BE2C (cell line): ENCODE measurements at regions not wholly inside any gene's neighbourhood (a gene's known extent, or its start where the extent isn't known, plus 50 kb on each side); places are given as distances from the start of the nearest gene placed in this dataset.

Experiments
- DNase-seq: peaks from one replicate; pipeline ENCODE4 v3.0.0-alpha.2; 2020
- H3K27me3 ChIP-seq: fragments of 250-450 bp; sonication (Bioruptor Pico); 2 replicates; pipeline ENCODE4 v1.5.1; 2020; ENCODE audit warnings: mild to moderate bottlenecking
- H3K36me3 ChIP-seq: fragments of 250-450 bp; sonication (Bioruptor Pico); 2 replicates; pipeline ENCODE4 v1.5.1; 2020; ENCODE audit warnings: mild to moderate bottlenecking
- H3K4me1 ChIP-seq: fragments of 250-450 bp; sonication (Bioruptor Pico); 2 replicates; pipeline ENCODE4 v1.5.1; 2020
- H3K4me3 ChIP-seq: 2 replicates; pipeline ENCODE4 v1.5.1; 2011; ENCODE audit warnings: low read depth, low read length
- H3K9me3 ChIP-seq: fragments of 250-450 bp; sonication (Bioruptor Pico); 2 replicates; pipeline ENCODE4 v1.5.1; 2020
- CTCF ChIP-seq: IDR thresholded peaks from 2 replicates; pipeline ENCODE4 v1.5.1; 2012; ENCODE audit warnings: mild to moderate bottlenecking, low read depth, low read length

GRCh38 chr3:193754719-193755118, 161.7 kb downstream of the OPA1 start:
- DNase-seq, result no peak
- no peak for TF ChIP-seq CTCF
- Histone ChIP-seq H3K4me1 (no peaks in the 10 kb centered on the region), H3K4me3 (no peak overlapping the region), H3K36me3 (no peaks in the 10 kb centered on the region), H3K9me3 (no peaks in the 10 kb centered on the region), H3K27me3 (no peaks in the 10 kb centered on the region)

GRCh38 chr3:193756536-193756935, 163.5 kb downstream of the OPA1 start:
- Histone ChIP-seq H3K36me3 (no peaks in the 10 kb centered on the region), H3K4me1 (no peaks in the 10 kb centered on the region), H3K9me3 (no peaks in the 10 kb centered on the region), H3K4me3 (no peak overlapping the region), H3K27me3 (no peaks in the 10 kb centered on the region)
- no peak for DNase-seq
- TF ChIP-seq CTCF, result no peak

- TF ChIP-seq CTCF, result no peak
- H3K4me1 ChIP-seq, result no peaks in the 10 kb centered on the region
Observed at GRCh38 chr3:193757457-193757856, 164.4 kb downstream of the OPA1 start.

GRCh38 chr3:193761969-193762368, 169.0 kb downstream of the OPA1 start:
- H3K36me3 ChIP-seq, result no peaks in the 10 kb centered on the region
- TF ChIP-seq CTCF, result no peak
- no peaks in the 10 kb centered on the region for H3K9me3 ChIP-seq
- H3K4me1 ChIP-seq, result no peaks in the 10 kb centered on the region
- H3K4me3 ChIP-seq, result no peak overlapping the region
- H3K27me3 ChIP-seq, result no peaks in the 10 kb centered on the region
- no peak for DNase-seq

More at GRCh38 chr3:193757457-193757856, 164.4 kb downstream of the OPA1 start:
- H3K27me3 ChIP-seq, result no peaks in the 10 kb centered on the region
- no peaks in the 10 kb centered on the region for H3K9me3 ChIP-seq
- DNase-seq, result no peak
- H3K4me3 ChIP-seq, result no peak overlapping the region
- no peaks in the 10 kb centered on the region for H3K36me3 ChIP-seq

GRCh38 chr3:193762657-193763056, 169.6 kb downstream of the OPA1 start:
- DNase-seq, result no peak
- no peak overlapping the region for H3K4me3 ChIP-seq
- H3K27me3 ChIP-seq, result no peaks in the 10 kb centered on the region
- H3K4me1 ChIP-seq, result peaks cover 5% of the 10 kb centered on the region
- TF ChIP-seq CTCF, result no peak
- no peaks in the 10 kb centered on the region for H3K9me3 ChIP-seq
- no peaks in the 10 kb centered on the region for H3K36me3 ChIP-seq

- Histone ChIP-seq H3K27me3 (no peaks in the 10 kb centered on the region), H3K4me1 (peaks cover 10% of the 10 kb centered on the region), H3K4me3 (no peak overlapping the region), H3K36me3 (no peaks in the 10 kb centered on the region), H3K9me3 (no peaks in the 10 kb centered on the region)
- no peak for DNase-seq
- no peak for TF ChIP-seq CTCF
Observed at GRCh38 chr3:193764959-193765358, 172.0 kb downstream of the OPA1 start.
